Fibroblast of mammary gland (primary cell): ENCODE measurements at regions not wholly inside any gene's neighbourhood (a gene's known extent, or its start where the extent isn't known, plus 50 kb on each side); places are given as distances from the start of the nearest gene placed in this dataset.

Experiments
- DNase-seq: peaks from one replicate; pipeline ENCODE4 v3.0.0-alpha.2; 2010; ENCODE audit warnings: low read depth
- H3K4me3 ChIP-seq: 2 replicates; pipeline ENCODE4 v1.5.1; 2011; ENCODE audit warnings: low read depth, mild to moderate bottlenecking, low read length, moderate library complexity; ENCODE audit not compliant: control insufficient read depth
- CTCF ChIP-seq: conservative IDR thresholded peaks from 2 replicates; pipeline ENCODE4 v1.5.1; 2011; ENCODE audit warnings: low read depth, low read length, inconsistent platforms; ENCODE audit not compliant: control insufficient read depth, insufficient read depth

- no peak for TF ChIP-seq CTCF
- DNase-seq, result no peak
- H3K4me3 ChIP-seq, result no peak overlapping the region
Observed at GRCh38 chr14:42719391-42719790, 1112.7 kb downstream of the LRFN5 start.

GRCh38 chr14:42715316-42715715 is 1108.6 kb downstream of the LRFN5 start:
- TF ChIP-seq CTCF, result no peak
- DNase-seq, result peak; percentile 56
- H3K4me3 ChIP-seq, result no peak overlapping the region

GRCh38 chr14:42710071-42710470 is 1103.4 kb downstream of the LRFN5 start:
- no peak overlapping the region for H3K4me3 ChIP-seq
- DNase-seq, result peak; percentile 63
- TF ChIP-seq CTCF, result no peak

GRCh38 chr14:42703501-42703900 is 1096.8 kb downstream of the LRFN5 start:
- no peak for DNase-seq
- H3K4me3 ChIP-seq, result no peak overlapping the region
- no peak for TF ChIP-seq CTCF

- no peak for TF ChIP-seq CTCF
- no peak for DNase-seq
- H3K4me3 ChIP-seq, result no peak overlapping the region
Observed at GRCh38 chr14:42687421-42687820, 1080.7 kb downstream of the LRFN5 start.

GRCh38 chr14:42683707-42684106 is 1077.0 kb downstream of the LRFN5 start:
- TF ChIP-seq CTCF, result no peak
- H3K4me3 ChIP-seq, result no peak overlapping the region
- DNase-seq, result peak; percentile 2

- DNase-seq, result no peak
- TF ChIP-seq CTCF, result no peak
- no peak overlapping the region for H3K4me3 ChIP-seq
Observed at GRCh38 chr14:42676636-42677035, 1070.0 kb downstream of the LRFN5 start.
